CD4-positive, alpha-beta T cell treated with Interleukin-4 for 4 hours (primary cell): ENCODE measurements at regions not wholly inside any gene's neighbourhood (a gene's known extent, or its start where the extent isn't known, plus 50 kb on each side); places are given as distances from the start of the nearest gene placed in this dataset.

Experiments used
- DNase-seq: peaks from one replicate; pipeline ENCODE4 v3.0.0-alpha.2; 2020

DNA sequence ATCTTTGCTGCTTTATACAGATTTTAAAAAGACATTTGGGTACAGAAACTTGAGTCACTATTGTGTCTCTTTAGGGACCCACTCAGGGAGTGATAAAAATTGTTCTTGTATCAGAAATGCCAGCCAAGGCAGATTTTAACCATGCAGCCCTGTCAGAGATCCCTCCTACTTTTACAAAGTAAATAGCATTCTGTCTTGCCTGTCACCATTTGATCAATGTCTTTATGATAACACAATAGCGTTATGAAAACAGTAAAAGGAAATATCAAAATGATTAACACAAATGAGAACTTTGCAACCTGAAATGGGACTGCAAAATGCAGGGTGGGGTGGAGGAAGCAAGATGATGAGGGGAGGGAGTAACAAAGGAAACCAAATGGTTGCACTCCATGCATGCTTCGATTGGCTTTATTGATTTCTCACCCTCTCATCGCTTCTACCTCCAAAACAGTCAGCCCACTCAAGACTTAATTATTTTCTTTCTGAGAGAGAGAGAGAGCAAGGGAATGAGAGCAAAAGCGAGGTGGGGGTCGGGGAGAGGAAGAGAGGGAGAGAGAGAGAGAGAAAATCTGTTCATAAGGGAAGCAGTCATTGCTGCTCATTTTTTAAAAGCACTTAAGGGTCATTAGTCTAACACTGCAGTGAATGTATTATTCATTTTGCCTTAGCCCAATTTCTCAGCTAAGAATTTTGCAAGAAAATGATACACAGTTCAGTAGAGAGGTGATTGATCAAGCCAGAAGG, 576.5 kb downstream of the CSNK1G3 start:
- no peak for DNase-seq

DNA sequence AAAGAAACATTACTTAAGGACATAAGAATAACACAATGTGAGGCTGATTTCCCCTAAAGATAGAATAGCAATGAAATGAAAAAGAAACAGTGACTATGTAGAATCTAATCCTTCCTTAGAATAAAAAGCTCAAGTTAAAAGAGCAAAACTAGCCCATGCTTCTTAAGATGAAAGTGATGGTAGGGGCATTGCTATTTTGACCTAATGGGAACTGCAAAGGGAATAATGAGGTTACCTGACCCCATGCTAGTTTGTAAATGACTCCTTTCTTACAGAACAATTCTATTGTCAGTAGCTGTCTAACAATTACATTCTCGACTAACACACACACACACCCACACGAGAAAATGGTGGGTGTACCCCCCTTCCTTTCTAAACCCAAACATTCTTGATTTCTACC, 575.8 kb downstream of the CSNK1G3 start:
- DNase-seq: no peak

DNA sequence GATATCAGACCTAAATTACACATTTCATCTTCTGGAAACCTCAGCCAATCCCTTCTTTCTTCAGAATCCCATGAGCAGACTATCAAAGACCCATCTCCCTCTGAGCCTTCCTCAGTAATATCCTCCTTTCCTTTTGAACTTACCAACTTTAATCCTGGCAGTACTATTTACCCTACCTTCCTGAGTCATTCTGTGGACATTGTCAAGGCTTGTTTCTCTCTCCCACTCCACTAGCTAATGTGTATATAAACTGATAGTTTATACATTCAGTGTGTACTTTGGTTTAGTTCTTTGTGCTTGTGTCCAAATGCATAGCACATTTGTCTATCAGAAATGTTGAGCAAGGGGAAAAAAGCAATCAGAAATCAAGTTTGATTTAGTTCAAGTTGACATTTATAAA, 568.3 kb downstream of the CSNK1G3 start:
- DNase-seq: no peak

DNA sequence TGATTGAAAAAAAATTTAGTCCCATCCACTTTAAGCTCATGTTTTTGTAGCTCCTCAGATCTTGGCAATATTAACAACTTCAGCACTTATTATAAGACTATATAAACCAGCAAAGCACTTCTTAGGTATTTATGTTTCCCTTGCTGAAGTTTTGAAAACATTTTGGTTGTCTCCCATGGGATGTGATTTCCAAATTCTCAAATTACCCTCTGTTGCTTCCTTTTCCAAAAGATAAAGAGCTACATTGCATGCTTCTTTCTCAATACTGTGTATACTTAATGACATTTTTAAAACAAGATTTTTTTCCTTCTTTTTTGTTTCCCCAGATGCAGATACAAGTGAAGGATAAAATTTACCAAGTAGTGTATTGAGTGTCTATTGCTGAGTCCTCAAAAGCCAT, 567.1 kb downstream of the CSNK1G3 start:
- DNase-seq: no peak

DNA sequence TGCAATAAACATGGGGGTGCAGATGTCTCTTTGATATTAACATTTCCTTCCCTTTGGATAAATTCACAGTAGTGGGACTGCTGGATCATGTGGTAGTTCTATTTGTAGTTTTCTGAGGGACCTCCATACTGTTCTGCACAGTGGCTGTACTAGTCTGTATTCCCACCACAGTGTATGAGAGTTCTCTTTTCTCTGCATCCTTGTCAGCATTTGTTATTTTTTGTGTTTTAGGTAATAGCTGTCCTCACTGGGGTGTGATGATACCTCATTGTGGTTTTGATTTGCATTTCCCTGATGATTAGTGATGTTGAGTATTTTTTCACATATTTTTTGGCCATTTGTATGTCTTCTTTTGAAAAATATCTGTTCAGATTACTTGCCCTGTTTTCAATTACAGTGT, 562.5 kb downstream of the CSNK1G3 start:
- no peak for DNase-seq

DNA sequence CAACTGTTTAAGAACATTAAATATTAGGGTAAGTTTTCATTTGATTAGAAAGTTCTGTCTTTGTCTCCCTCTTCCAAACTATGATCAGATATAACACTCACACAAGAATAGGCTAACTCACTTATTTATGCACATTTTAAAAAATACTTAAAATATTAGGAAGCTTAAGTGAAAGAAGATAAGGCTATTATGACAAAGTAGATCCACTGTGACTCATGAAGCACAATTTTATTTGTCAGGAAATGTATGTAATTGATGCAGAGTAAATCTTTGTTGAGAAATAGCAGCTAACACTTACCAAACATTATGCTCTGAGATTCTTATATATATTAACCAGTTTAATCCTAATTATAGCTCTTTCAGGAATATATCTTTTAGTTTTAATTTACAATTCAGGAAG, 560.6 kb downstream of the CSNK1G3 start:
- no peak for DNase-seq

DNA sequence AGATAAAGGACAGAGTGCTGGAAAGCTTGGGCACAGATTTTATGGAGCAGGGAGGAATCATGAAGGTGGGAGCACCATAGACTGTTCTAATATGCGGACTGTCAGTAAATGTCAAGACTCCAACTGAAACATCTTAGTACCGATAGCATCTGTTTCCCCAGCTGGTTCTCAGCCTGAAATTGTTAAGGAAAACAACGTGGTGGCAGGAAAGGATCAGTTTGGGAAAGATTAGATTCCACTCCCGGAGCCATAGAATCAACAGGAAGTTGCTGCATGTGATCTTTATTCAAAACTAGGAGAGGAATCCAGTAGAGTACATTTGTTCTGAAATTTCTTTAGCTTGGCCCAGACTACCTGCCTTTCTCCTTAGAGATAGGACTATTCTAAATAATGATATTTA, 559.1 kb downstream of the CSNK1G3 start:
- no peak for DNase-seq

DNA sequence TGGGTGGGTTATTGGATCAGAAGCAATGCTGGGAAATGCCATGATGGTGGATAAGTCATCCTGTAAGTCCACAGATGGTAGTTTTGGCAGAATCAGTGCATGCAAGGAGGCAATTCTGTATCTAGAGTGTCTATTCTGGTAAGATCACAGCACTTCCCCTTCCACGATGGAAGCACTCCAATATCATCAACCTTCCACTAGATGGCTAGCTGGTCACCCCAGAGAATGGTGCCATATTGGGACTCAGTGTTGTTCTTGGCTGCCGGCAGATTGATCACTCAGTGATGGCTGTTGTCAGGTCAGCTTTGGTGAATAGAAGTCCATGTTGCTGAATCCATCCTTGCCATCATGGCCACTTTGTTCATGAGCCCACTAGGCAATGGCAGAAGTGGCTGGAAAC, 553.5 kb downstream of the CSNK1G3 start:
- no peak for DNase-seq

DNA sequence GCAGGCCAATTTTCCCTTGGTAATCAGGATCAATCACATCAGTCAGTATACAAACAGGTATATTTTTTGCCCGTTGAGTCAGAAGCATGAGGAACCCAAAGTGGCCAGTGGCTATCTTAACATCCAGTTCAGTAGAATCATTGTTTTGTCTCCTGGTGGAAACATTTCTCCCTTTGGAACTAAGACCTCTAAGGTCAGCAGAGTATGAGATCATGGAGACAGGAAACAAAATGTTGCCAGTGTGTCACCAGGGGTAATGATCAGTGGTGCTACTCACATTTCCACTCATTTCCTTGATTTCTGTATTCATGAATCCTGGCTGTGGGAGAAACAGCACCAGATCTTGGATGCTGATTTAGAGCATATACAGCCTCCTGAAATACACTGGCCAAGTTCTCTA, 553.0 kb downstream of the CSNK1G3 start:
- no peak for DNase-seq

DNA sequence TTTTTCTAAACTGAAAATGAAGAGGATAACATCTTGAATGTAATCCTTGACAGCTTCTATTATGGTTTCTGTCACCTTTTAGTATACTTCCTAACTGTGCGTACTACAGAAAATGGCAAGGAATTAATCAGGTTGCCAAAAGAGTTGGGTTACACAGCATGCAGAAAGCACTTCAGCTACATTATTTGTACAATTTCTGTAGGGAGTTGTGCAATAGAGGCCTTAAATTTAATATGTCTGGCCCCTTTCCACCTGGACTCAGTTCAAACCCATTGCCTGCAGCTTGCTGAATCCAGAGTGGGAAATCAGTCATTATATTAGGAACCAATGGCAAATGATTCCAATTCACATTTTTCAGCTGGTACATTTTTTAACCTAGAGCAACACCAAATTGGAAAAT, 549.7 kb downstream of the CSNK1G3 start:
- no peak for DNase-seq

DNA sequence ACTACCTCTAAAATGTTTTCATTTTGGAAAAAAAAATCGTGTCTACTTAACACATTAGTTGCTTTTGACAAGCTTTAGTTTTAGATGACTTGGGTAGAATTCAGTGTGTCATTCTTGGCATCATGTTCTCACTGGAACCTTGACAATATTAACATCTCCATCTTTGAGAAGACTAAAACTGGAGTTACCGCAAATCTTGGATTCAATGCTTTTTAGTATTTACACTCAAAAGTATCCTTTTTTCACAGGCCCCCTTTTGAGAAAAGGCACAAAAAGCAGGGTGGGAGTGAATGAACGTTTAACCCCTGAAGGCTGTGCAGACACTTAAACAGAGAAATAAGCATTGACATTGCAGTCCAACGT, 549.1 kb downstream of the CSNK1G3 start:
- no peak for DNase-seq

DNA sequence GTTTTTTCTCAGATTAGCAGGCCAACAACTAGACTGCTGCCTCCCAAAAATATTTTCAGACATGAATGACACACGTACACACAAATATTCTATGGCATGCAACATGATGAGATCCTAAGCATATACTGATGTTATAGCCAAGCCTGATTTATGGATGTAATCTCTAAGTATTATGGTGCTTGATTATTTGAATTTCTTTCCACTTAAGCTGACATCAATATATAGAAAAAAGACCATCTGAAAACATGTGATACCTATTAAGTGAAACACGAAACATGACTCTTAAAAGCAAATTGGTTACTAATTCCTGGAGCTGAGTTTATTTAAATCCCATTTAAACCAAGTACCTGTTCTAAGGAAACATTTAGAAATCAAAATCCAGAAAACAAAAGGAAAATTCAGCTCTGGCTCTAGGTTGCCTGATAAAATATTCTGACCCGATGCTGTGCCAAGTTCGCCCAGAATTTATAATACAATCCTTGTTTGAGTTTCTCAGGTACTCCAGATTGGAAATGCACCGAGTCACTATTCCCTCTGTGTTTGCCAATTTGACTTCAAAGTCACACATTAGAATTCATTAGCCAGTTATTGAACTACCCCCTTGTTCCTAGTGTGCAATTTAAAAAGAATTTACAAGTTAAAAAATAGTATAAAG, 548.6 kb downstream of the CSNK1G3 start:
- no peak for DNase-seq

DNA sequence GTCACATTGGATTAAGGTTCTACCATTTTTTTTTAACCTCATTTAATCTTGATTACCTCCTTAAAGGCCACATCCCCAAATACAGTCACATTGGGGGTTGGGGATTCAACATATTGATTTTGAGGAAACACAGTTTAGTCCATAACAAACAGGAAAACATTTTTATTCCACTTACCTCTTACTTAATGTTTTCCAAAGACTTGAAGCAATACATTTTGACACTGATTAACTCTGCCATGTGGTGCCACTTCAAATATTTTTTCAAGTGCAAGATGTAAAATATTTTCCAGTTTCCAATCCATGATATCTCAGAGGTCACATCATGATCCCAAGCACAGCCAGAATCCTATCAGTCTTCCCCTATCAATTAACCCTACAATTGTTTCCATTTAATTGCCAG, 548.0 kb downstream of the CSNK1G3 start:
- DNase-seq: no peak

DNA sequence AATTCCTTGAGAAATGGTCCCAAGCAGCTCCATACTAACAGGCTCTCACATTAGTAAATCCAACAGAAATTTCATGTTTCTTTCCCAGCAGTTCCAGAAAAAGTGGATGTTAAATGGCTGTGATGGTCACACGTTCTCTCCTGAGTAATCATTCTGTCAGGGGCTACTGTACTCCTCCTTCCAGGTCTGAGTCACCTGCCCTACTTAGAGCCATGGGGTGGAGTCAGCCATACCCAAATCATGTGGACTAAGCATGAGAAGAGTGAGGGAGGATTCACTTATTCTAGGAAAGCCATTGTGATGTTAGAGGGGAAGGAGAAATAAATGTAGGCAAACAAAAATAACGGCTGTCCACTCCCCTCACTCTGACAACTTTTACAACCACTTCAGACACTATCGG, 547.2 kb downstream of the CSNK1G3 start:
- no peak for DNase-seq

DNA sequence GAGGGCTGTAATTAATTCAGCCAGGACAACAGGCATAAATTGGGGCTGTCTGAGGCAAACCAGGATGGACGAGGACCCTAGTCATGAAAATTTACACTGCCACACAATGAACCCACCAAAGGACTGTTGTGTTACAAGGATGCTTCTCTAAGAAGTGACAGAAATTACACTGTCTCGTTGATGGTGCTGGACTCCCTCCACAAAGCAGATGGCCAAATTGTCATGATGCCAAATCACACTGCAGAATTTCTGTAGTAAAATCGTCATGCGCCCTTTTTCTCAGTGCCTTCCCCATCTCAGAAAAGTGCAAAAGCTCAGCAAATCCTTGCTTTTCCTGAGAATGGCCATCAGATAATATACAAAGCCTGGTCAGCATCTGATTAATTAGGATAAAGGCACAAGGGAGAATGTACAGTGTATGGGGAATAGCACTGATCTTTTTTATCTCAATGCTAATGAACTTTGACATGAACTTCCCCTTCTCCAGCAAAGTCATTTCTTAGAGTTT, 545.8 kb downstream of the CSNK1G3 start:
- DNase-seq: no peak

DNA sequence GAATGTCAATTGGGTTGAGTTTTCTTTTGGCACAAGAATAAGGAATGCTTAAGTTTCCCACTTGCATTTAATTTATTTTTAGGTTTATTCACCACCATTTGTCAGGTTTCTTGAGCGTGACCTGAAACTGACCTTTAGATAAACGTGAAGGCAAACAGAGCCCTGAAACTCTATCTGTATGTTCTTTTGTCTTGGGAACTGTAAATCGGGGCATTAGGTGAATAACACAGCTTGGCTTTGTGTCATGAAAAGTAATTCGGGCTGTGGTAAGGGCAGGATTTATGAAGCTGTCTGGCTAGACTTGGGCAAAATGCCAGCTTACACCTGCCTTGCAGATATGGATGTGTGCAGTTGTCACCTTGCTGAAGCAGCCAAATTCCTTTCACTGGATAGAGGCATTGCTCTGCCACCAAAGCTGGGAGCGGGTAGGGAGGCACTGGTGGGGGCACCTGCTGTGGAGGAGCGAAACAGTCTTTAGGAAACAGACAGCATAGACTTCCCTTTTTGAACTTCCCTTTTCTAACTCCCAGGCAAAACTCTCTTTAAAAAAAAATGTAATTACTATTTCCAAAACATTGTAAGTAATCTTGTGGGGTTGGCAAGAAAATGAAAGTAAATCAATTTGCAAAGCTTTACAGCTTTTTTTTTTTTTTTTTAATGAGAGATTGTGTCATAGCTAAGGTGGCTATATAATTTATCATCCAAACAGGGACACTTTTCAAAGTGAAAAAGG, 545.2 kb downstream of the CSNK1G3 start:
- DNase-seq: no peak

DNA sequence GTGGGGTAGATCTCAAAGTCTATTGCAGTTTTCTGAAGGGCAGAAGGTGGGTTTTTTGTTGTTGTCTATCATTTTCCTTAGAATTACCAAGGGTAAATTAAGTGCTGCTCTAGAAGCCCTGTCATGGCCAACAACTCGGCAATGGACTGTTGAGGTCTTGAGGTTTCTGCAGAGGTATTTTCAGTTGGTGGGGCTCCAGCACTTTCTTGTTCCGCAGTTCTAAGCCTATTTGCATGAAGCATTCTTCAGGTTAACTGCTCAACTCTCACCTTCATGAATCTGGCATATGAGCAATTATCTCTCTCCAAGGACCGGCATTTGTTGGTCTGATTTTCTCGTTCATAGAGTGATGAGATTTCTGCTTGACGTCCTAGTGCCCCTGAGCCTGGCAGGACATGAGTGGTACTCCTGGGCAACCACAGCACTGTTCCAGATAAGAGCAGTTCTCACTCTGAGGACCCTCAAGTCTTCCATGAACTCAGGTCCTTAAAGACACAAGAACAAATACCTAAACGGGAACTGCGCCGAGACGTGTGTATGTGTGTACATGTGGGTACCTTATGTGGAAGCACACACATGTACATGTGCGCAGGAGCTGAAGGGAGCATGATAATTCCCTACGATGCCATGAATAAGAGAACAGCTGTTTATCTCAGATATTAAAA, 544.5 kb downstream of the CSNK1G3 start:
- DNase-seq: no peak

DNA sequence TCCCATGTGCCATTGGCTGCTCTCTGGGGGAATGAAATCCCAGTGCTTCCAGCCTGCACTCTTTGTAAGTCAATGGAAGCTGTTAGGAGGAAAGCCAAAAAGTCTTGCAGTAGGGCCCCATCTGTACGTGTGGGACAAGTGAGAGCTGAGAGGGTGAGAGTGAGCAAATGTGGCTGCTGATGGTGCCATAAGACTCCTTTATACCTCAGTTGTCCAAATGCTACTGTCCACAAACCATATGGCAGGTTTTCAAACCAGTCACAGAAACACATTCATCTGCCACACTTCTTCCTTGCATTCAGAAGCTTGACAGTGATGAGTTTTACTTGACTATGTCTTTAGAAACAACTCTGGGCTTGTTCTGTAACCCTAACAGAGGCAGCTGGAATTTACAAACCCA, 543.8 kb downstream of the CSNK1G3 start:
- no peak for DNase-seq

DNA sequence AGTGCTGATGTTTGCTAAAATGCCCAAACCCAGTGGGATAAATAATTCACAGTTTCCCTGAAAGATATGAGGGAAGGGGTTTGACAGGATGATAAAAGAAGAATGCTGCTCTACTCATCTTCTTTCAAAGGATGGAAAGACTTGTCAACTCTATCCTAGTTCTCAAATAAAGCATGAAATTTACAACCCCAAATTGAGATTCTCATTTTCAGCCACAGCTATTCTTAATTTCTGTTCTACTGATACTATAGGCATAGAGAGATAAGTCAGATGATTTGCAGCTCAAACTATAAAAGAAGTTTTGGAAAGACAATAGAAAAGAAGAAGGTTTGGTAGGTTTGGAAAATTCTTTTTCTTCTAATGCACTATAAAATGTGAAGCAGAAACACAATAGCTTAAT, 542.6 kb downstream of the CSNK1G3 start:
- no peak for DNase-seq

DNA sequence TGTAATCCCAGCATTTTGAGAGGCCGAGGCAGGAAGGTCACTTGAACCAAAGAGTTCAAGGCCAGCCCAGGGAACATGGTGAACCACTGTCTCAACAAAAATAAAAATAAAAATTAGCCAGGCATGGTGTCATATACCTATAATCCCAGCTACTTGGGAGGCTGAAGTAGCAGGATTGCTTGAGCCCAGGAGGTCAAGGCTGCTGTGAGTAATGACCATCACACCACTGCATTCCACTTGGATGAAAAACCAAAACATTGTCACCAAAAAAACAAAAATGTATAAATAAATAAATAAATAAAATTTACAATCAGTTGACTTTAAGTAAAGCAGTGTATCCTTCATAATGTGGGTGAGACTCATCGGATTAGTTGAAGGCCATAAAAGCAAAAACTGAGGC, 541.4 kb downstream of the CSNK1G3 start:
- DNase-seq: no peak

DNA sequence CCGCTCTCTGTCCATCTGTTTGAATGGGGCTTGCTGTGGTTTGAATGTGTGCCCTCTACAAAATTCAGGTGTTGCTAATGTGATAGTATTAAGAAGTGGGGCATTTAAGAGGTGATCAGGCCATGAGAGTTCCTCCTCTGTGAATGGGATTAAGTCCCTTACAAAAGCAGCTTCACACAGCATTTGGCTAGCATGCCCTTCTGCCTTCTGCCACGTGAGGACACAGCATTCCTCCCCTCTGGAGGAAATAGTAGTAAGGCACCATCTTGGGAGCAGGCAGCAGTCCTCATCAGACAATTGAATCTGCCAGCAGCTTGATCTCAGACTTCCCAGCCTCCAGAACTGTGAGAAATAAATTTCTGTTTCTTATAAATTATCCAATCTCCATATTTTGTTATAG, 540.2 kb downstream of the CSNK1G3 start:
- no peak for DNase-seq

DNA sequence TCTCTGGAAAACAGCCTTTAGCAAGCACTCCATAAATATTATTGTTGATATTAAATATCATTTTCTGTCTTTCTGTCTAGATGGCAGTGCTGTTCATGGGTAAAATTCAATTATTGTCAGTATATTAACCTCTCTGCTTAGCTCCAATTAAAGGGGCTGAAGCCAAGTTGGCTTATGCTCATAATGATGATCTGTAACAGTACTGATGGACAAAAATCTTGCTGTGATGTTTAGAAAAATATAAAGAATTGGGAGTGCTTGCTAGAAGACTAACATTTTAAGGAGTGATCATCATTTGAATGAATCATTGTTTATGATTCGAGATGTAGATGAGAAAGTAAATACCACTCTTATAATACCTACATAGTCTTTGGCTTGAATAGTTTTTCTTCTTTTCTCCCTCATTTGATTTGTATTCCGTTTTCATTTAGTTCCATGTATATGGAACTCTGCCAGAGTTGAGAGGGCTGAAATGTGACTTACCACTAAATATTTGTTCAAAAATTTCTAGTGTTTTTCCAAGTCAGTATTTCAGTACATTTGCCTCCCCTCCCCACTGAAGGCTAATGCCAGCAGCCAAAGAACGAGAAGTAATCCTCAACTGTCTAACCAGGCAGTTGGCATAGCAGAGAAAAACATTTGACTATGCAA, 538.3 kb downstream of the CSNK1G3 start:
- no peak for DNase-seq

DNA sequence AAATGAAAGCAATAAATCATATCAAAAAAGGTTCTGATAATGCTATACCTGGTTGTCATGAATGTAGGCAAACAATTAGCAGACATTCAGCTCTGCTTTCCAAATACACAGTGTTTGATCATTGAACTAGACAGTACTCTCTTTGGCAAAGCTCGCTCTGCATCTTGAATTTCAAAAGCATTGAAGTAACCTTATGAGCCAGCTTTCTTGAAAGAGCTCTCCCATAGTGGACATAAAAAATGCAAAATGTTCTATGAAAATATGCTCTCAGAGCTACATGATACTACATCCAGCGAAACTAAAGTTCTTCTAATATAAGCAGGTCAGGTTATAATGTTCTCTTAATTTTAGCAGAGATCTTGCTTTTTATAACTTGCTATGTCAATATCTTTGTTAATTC, 533.4 kb downstream of the CSNK1G3 start:
- DNase-seq: no peak
